ENCODE measurements at regions not wholly inside any gene's neighbourhood (a gene's known extent, or its start where the extent isn't known, plus 50 kb on each side); places are given as distances from the start of the nearest gene placed in this dataset.

DNA sequence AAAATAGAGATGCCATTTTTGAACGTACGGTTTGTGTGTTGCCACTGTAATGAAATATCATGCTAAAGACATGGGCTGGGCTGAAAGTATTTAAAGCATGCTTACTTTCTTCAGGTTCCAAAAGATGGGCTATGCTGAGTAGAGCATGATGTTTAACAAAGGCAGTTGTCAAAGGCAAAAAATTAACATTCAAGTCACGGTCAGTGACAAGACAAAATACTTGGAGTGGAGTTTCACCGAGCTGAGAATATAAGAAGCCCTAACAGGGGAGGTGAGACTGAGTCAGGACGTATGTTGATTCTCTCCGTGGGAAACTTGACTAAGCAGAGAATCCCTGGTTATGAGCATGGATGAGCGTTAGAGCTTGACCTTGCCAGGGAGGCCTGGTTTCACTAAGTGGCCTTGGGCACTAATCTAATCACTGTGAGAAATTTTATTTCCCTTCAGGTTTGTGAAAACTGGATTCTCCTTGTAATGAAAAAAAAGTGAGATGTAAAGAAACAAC, 218.2 kb upstream of the ADAMTS9 start:
- DNase-seq: no peak

GRCh38 chr3:64903006-64903405, 215.2 kb upstream of the ADAMTS9 start:
- no peak for DNase-seq

GRCh38 chr3:64901986-64902516, 214.3 kb upstream of the ADAMTS9 start:
- DNase-seq: no peak

DNA sequence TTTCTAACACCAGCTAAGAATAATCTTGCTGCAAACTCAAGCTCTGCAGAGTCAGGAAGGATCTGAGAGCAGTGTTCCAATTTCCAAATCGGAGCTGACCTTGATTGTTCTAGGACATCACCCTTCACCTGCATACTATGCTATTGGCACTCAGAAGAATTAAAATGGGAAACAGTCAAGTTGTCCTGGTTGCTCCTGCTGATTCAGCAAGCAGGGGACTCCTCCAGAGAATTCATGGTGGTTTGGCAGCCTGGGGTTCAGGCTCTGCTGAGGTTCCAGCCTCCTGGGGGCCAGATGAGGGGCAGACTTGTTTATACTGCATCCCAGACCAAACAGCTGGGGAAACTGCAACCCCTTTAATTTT, 213.7 kb upstream of the ADAMTS9 start:
- DNase-seq: no peak

DNA sequence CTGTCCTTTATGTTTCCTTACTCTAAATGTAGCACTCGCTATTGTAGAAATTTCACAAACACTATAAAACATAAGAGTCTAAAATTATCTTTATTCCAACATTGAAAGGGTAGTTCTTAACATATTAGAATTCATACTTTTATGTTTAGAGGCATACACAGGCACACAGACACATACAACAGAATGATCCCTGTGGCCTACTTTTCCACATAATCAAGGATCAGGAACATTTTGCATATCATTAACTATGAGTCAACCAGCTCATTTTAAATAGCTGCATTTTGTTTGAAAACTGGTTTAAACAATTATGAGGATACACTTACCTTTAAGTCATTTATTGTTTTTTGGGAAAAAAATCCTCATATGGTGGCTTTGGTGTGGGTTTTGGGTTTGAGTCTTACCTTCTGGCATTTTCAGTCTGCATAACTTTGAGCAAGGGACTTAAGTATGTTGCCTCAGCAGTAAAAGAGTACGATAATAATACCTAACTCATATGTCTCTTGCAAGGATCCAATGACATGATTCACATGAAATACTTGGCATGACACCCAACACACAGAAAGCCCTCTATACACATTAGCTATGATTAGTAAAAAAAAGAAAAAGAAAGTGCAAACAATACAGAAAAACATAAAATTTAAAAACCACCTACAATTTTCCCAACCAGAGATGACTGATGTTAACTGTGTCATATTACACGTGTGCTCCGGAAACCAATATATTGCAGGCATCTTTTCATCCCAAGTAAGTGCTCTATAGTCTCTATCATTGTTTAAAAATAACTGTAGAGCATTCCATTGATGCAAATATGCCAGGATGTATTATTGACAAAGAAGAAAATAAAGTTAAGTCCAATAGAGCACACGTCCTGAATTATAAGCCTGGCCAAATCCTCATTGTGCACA, 213.1 kb upstream of the ADAMTS9 start:
- DNase-seq: no peak

DNA sequence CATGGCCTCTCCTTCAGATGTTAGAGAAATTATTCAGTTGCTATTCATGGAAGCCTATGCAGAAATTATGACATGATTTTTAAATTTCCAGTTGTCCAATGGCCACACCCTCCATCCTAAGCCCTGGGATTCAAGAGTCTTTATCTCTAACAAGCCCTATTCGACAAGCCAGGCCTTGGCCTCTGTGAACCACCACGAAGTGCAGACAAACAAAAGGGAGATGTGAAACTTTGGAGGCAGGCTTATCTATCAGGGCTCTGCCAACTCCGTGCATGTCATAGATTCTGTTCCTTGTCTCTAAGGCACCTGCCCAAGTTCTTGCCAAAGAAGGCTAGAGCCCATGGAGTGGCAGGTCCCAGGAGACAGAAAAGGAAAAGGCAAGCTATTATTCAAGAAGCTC, 212.4 kb upstream of the ADAMTS9 start:
- DNase-seq: no peak

DNA sequence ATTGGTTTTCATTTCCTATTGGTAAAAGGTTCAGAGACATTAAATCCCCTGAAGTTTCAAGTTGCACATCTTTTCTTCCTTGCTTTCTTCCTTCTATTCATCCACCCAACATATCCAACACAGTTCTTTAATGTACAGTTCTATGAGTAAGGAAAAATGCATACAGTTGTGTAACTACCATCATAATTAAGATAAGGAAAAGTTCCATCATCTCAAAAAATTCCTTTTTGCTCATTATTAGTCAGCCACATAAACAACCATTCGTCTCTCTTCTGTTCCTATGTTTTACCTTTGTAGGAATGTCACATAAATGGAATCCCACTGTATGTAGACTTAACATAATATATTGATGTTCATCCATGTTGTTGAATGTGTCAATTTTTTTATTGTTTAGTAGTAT, 211.1 kb upstream of the ADAMTS9 start:
- DNase-seq: no peak

GRCh38 chr3:64895991-64896895, 208.4 kb upstream of the ADAMTS9 start:
- DNase-seq: no peak

- DNase-seq: no peak
Observed at GRCh38 chr3:64895106-64895990, 207.5 kb upstream of the ADAMTS9 start.

DNA sequence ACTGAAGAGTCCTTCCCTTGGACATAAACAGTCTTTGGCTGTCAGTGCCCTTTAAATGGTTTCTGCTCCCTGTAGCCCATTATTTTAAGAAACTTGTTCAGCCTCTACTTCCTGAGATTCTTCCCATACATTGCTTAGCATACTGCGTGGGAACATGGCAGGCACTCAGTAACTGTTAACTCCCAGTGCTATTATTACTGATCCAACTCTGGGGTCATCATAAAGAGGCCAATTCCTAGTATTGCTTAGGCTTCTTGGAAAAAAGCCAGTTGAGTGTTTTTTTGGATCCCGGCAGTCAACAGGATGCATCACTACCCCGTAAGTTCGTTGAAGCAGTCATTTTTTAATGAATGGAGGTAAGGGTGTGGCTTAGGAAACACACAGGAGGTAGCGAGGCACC, 206.2 kb upstream of the ADAMTS9 start:
- DNase-seq: no peak

GRCh38 chr3:64892671-64893309, 205.0 kb upstream of the ADAMTS9 start:
- DNase-seq: no peak

DNA sequence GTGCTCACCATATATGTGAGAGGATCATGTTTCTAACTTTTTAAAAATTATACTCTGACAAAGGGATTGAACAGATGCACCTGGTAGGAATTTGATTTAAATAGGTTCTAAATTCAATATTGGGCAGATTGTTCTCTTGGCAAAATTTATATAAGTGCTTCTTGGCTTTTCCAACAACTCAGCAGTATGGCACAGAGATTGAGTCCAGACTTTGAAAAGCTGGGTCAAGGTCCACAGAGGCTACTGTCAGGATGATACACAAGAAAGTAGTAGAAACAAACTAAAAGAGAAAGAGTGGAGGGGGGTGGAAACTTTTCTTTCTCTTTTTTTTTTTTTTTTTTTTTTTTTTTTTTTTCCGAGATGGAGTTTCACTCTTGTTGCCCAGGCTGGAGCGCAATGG, 203.2 kb upstream of the ADAMTS9 start:
- DNase-seq: no peak

DNA sequence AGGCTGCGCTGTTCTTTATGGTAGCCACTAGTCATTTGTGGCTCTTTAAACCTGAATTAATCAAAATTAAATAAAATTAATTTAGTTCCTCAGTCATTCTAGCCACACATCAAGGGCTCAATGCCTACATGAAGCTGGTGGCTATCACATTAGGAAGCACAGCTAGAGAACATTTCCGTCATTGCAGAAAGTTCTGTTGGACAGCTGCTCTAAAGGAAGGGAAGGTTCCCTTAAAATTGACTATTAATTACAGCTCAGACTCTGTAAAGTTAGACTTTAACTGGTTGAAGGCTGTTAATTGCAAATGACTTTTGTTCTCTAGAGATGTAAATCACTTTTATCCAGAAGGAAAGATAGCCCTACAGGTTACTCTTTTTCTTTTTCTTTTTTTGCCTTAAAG, 202.7 kb upstream of the ADAMTS9 start:
- no peak for DNase-seq

DNA sequence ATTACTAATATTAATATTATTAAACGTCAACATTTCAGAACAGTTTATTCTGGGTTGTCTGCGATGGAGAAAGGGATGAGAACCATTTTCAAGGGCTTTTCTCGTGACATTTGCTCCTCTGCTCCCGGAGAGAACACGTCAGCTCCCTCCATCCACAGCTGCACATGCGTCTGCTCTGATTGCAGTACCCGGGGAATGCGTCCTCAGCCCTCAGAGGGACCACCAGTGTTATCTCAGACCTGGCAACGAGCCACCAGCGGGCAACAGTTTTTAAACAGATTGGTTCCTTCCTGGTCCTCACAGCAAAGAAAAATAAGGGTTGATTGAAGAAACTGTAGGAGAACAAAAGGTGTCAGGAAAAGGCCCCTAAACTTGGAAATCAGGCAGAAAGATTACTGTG, 202.2 kb upstream of the ADAMTS9 start:
- DNase-seq: no peak

DNA sequence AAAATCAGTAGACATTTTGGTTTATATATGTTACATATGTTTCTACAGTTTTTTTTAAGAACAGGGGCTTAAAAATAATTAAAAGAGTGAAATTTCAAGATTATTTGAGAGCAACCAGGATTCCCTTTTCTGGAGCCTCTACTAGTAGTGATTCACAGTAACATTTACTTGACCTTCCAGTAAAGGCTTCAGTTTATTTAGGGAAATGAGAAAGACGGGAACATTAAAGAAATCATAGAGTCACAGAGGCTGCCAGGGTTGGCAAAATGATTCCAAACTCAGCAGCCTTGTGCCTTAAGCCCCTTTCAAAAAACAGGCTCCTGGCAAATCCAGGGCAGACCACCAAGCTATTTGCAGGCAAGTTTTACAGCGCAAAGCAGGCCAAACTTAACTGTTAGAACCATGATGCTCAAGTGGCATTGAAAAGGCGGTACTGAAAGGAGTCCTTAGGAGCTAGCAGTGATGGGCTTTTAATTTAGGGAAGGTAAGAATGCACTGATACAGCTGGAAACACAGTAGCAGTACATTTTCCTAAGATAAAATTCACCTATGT, 201.1 kb upstream of the ADAMTS9 start:
- no peak for DNase-seq

DNA sequence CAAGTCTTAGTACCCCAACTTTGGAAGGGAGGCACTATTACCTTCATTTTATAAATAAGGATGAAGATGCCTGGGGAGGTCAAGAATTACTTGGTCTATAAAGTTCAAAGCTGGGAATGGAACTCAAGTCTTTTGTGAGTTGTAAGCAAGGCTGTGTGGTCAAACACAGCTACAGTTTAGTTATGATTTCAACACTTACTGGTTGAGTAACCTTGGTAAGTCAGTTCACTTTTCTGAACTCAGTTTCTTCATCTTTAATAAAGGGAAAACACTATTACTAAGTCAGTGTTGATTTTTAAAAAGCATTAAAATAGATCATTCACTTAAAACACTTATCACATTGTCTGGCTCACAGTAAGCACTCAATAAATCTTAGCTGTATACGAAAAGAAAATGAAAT, 200.4 kb upstream of the ADAMTS9 start:
- peak; percentile 21 to 27 for DNase-seq

- no peak for DNase-seq
Observed at GRCh38 chr3:64885055-64885454, 197.3 kb upstream of the ADAMTS9 start.

DNA sequence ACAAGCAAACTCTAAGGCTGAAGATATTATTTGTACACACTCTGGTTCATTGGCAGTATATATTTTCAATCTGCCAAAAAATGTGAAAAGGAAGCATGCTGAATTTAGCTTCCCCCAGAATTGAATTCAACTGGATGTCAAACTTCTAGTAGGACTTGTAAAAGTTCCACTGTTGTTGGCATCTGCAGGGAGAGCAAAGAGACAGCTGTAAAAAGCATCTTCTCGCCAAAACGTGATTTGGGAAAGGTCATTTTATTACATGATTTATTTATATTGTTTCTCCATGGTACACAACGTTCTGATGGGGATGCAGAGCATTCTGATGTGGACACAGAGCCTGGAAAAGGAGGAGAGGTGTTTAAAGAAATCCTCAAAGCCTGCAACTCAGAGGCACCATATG, 196.7 kb upstream of the ADAMTS9 start:
- DNase-seq: no peak

DNA sequence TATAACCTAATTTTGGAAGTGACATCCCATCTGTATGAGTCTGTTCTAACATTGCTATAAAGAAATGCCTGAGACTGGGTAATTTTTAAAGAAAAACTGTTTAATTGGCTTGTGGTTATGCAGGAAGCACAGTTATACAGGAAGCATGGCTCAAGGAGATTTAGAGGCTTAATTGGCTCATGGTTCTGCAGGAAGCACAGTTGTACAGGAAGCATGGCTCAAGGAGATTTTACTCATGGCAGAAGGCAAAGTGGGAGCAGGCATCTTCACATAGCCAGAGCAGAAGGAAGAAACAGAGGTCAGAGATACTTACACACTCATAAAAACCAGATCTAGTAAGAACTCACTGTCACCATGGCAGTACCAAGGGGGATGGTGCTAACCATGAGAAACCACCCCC, 193.1 kb upstream of the ADAMTS9 start:
- DNase-seq: no peak

DNA sequence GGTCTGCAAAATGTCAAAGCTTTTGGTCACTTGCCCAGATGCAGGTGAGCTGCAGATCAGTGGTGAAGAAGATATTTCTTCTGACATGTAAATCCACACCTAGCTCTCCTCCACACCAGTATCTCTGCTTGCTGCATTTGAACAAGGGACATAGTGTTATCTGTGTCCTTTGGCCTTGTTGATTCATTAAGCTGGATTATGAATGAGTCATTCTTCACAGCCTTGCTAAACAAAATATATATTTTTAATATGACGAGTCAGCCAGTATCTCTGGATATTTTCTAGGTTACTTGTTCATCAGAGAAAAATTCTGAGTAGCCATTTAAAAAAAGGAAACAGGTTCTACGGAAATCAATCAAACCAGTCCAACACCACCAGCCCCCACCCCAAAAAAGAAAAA, 190.6 kb upstream of the ADAMTS9 start:
- DNase-seq: no peak

GRCh38 chr3:64873400-64873799, 185.6 kb upstream of the ADAMTS9 start:
- no peak for DNase-seq

DNA sequence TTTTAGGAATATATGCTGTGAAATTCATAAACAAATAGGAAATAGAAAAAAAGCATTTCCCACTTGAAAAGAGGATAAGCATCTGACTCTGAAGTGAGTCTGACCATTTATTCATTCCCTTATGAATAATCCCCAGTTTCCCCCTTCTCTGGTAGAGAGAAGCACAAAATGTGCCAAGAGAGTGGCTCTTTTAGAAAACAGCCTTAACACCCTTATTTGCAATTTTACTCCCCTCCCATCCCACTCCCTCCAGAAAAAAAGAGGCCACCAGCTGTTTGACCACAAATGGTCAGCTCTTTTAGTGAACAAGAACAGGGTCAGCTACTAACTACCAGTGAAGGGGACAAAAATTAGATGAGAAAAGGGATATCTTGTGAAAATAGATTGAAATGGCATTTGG, 184.5 kb upstream of the ADAMTS9 start:
- DNase-seq: no peak
